Kidney (tissue), 13 donors: ENCODE measurements at regions not wholly inside any gene's neighbourhood (a gene's known extent, or its start where the extent isn't known, plus 50 kb on each side); places are given as distances from the start of the nearest gene placed in this dataset.
A peak's percentile ranks its signal among the peaks of the same experiment; 100 is the strongest.

Source experiments
- DNase-seq, 5 donors: peaks; one replicate each; pipeline ENCODE4 v3.0.0-alpha.2; 2013 to 2020
- FAIRE-seq: peaks from 2 replicates; lab custom pipeline; 2012; peaks lifted over from hg19 to GRCh38; lab: Jason Lieb, UNC
- H3K27ac ChIP-seq, 2 donors: one replicate each; pipeline ENCODE4 v1.7.0; 2013; ENCODE audit warnings: low read depth in 2 of 2, low read length in 2 of 2, inconsistent platforms in 1 of 2
- H3K27me3 ChIP-seq: one replicate; pipeline ENCODE4 v1.7.1; 2013; ENCODE audit warnings: low read length, inconsistent platforms; ENCODE audit not compliant: control insufficient read depth, insufficient read depth
- H3K36me3 ChIP-seq, 3 donors: one replicate each; pipeline versions ENCODE4 v1.7.0 to v1.7.1; 2013; ENCODE audit warnings: low read length in 3 of 3, control low read depth in 1 of 3, inconsistent platforms in 1 of 3; ENCODE audit not compliant: insufficient read depth in 3 of 3, control insufficient read depth in 2 of 3
- H3K4me1 ChIP-seq, 3 donors: one replicate each; pipeline versions ENCODE4 v1.7.0 to v1.7.1; 2013; ENCODE audit warnings: low read length in 3 of 3, inconsistent platforms in 1 of 3, low read depth in 1 of 3; ENCODE audit not compliant: control insufficient read depth in 2 of 3, insufficient read depth in 2 of 3
- H3K4me3 ChIP-seq, 3 donors: one replicate each; pipeline versions ENCODE4 v1.7.0 to v1.8.1; 2013; ENCODE audit warnings: low read length in 3 of 3, control low read depth in 1 of 3, inconsistent platforms in 1 of 3
- H3K9ac ChIP-seq, 3 donors: one replicate each; pipeline versions ENCODE4 v1.7.0 to v1.7.1; 2013; ENCODE audit warnings: low read length in 3 of 3, control low read depth in 1 of 3, inconsistent platforms in 1 of 3
- H3K9me3 ChIP-seq, 3 donors: one replicate each; pipeline versions ENCODE4 v1.7.0 to v1.7.1; 2013; ENCODE audit warnings: low read length in 3 of 3, control low read depth in 1 of 3, inconsistent platforms in 1 of 3; ENCODE audit not compliant: control insufficient read depth in 2 of 3, insufficient read depth in 1 of 3
- intact Hi-C: fragments of 100-400 bp; cut with DNase I; formaldehyde crosslinking; loops from one replicate; pipeline ENCODE4 v1.11.1; 2022
- TF ChIP-seq, protein P1 (sequence below): IDR thresholded peaks from 3 replicates; pipeline ENCODE4 v1.5.1; 2012; ENCODE audit warnings: mild to moderate bottlenecking, moderate library complexity, borderline replicate concordance; ENCODE audit not compliant: insufficient read depth; ENCODE audit errors: extremely low read depth
- donor health status: control.
- donor health status: control.
- donor health status: control.
- donor health status: control.
- donor health status: control.
- donor health status: DM: yes; HTN: yes; CAD: no.
- donor health status: Normal renal cell carcinoma (clear cell type).

- no peaks in the 10 kb centered on the region for H3K27me3 ChIP-seq
- no peak overlapping the region for H3K27ac ChIP-seq
- peaks cover 43 to 100% (median 84%) of the 10 kb centered on the region in 3 donors for H3K36me3 ChIP-seq
- peak in 3 of 5 donors; percentile 4 to 60 (median 25) for DNase-seq
- no peak for FAIRE-seq
- H3K9me3 ChIP-seq = peaks cover 32 to 100% (median 84%) of the 10 kb centered on the region in 3 donors
- intact Hi-C loops = no loop called here
- no peak overlapping the region for H3K9ac ChIP-seq
- no peaks in the 10 kb centered on the region for H3K4me1 ChIP-seq
- TF ChIP-seq, protein P1, sequence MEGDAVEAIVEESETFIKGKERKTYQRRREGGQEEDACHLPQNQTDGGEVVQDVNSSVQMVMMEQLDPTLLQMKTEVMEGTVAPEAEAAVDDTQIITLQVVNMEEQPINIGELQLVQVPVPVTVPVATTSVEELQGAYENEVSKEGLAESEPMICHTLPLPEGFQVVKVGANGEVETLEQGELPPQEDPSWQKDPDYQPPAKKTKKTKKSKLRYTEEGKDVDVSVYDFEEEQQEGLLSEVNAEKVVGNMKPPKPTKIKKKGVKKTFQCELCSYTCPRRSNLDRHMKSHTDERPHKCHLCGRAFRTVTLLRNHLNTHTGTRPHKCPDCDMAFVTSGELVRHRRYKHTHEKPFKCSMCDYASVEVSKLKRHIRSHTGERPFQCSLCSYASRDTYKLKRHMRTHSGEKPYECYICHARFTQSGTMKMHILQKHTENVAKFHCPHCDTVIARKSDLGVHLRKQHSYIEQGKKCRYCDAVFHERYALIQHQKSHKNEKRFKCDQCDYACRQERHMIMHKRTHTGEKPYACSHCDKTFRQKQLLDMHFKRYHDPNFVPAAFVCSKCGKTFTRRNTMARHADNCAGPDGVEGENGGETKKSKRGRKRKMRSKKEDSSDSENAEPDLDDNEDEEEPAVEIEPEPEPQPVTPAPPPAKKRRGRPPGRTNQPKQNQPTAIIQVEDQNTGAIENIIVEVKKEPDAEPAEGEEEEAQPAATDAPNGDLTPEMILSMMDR = no peak
- H3K4me3 ChIP-seq = no peak overlapping the region
Measured at GRCh38 chr15:25056484-25057425, 102.0 kb downstream of the SNRPN start.

- Histone ChIP-seq H3K36me3 (peaks cover 43 to 100% (median 86%) of the 10 kb centered on the region in 3 donors), H3K4me3 (no peak overlapping the region), H3K27ac (no peak overlapping the region), H3K9ac (no peak overlapping the region), H3K27me3 (no peaks in the 10 kb centered on the region), H3K4me1 (no peaks in the 10 kb centered on the region), H3K9me3 (peaks cover 32 to 100% (median 81%) of the 10 kb centered on the region in 3 donors)
- DNase-seq = peak in 2 of 5 donors; percentile 5 to 9
- intact Hi-C loops = no loop called here
- TF ChIP-seq, protein P1 = no peak
- no peak for FAIRE-seq
Measured at GRCh38 chr15:25057574-25057973, 102.8 kb downstream of the SNRPN start.

- peaks cover 41 to 100% (median 86%) of the 10 kb centered on the region in 3 donors for H3K36me3 ChIP-seq
- no peak for FAIRE-seq
Measured at GRCh38 chr15:25058080-25058785, 103.4 kb downstream of the SNRPN start.

More at GRCh38 chr15:25058080-25058785, 103.4 kb downstream of the SNRPN start:
- Histone ChIP-seq H3K9ac (no peak overlapping the region), H3K27ac (no peak overlapping the region), H3K4me1 (no peaks in the 10 kb centered on the region), H3K27me3 (no peaks in the 10 kb centered on the region), H3K4me3 (peak overlapping the region in 1 of 3 donors; percentile 3), H3K9me3 (peaks cover 33 to 100% (median 81%) of the 10 kb centered on the region in 3 donors)
- intact Hi-C loops = no loop called here
- TF ChIP-seq, protein P1 = no peak
- peak in 1 of 5 donors; percentile 18 for DNase-seq
